SU-DHL-6 (cell line): ENCODE measurements at regions not wholly inside any gene's neighbourhood (a gene's known extent, or its start where the extent isn't known, plus 50 kb on each side); places are given as distances from the start of the nearest gene placed in this dataset.

ENCODE experiments used
- H2AFZ ChIP-seq: fragments of 200-600 bp; sonication (generic); 2 replicates; pipeline ENCODE4 v1.6.1; 2014; ENCODE audit warnings: low read depth, mild to moderate bottlenecking, moderate library complexity, mixed read lengths, antibody characterized with exemption, low read length; ENCODE audit not compliant: severe bottlenecking
- H3F3A ChIP-seq: fragments of 200-600 bp; shearing (Covaris generic); 2 replicates; pipeline ENCODE4 v1.6.0; 2016; ENCODE audit warnings: antibody characterized with exemption, mild to moderate bottlenecking; ENCODE audit not compliant: insufficient read depth
- H3K27ac ChIP-seq: fragments of 200-600 bp; sonication (generic); 2 replicates; pipeline ENCODE4 v1.5.1; 2016; ENCODE audit warnings: low read depth, mild to moderate bottlenecking, low read length, moderate library complexity, mixed read lengths
- H3K27me3 ChIP-seq: fragments of 200-600 bp; sonication (generic), shearing (Covaris generic); 2 replicates; pipeline ENCODE4 v1.6.0; 2014; ENCODE audit warnings: mild to moderate bottlenecking, low read length
- H3K36me3 ChIP-seq: fragments of 200-600 bp; sonication (generic); 2 replicates; pipeline ENCODE4 v1.6.1; 2014; ENCODE audit warnings: mild to moderate bottlenecking, low read length, mixed read lengths
- H3K4me2 ChIP-seq: fragments of 300-600, 200-600 bp; shearing (Covaris generic), sonication (generic); 2 replicates; pipeline ENCODE4 v1.6.0; 2014; ENCODE audit warnings: low read length, low read depth, mild to moderate bottlenecking; ENCODE audit not compliant: poor library complexity, severe bottlenecking
- H3K4me3 ChIP-seq: fragments of 200-600 bp; sonication (generic); 2 replicates; pipeline ENCODE4 v1.5.1; 2014; ENCODE audit warnings: antibody characterized with exemption, low read length, mild to moderate bottlenecking, mixed read lengths; ENCODE audit not compliant: insufficient read depth, poor library complexity, severe bottlenecking
- H3K79me2 ChIP-seq: fragments of 200-600 bp; sonication (generic); 2 replicates; pipeline ENCODE4 v1.6.1; 2014; ENCODE audit warnings: mild to moderate bottlenecking, low read length, moderate library complexity; ENCODE audit not compliant: insufficient read depth
- H3K9ac ChIP-seq: fragments of 200-600 bp; sonication (generic); 2 replicates; pipeline ENCODE4 v1.7.0; 2014; ENCODE audit warnings: mild to moderate bottlenecking, low read length
- H3K9me2 ChIP-seq: fragments of 200-600 bp; sonication (generic); replicated peaks from 2 replicates; pipeline ENCODE4 v1.6.1; 2014; ENCODE audit warnings: low read length; ENCODE audit not compliant: insufficient read depth
- H3K9me3 ChIP-seq: fragments of 200-600 bp; sonication (generic); 2 replicates; pipeline ENCODE4 v1.6.1; 2014; ENCODE audit warnings: low read length, mixed read lengths; ENCODE audit not compliant: insufficient read depth
- H4K20me1 ChIP-seq: fragments of 200-600 bp; sonication (generic); 2 replicates; pipeline ENCODE4 v1.6.1; 2014; ENCODE audit warnings: low read depth, mild to moderate bottlenecking, antibody characterized with exemption, low read length, moderate library complexity, mixed read lengths
- CTCF ChIP-seq: fragments of 200-600 bp; sonication (generic); IDR thresholded peaks from one replicate; pipeline ENCODE4 v1.5.1; 2017; ENCODE audit warnings: antibody characterized with exemption, mild to moderate bottlenecking, low read length, moderate library complexity; ENCODE audit not compliant: insufficient read depth, poor library complexity, severe bottlenecking
- EZH2phosphoT487 ChIP-seq: fragments of 200-600 bp; sonication (generic), shearing (Covaris generic); conservative IDR thresholded peaks from 2 replicates; pipeline ENCODE4 v1.6.1; 2018; ENCODE audit warnings: mild to moderate bottlenecking, antibody characterized with exemption, low read length, moderate library complexity, mixed read lengths

GRCh38 chr18:46411191-46411828, 245.7 kb downstream of the LOXHD1 start:
- no peaks in the 10 kb centered on the region for H3K36me3 ChIP-seq
- no peaks in the 10 kb centered on the region for H3K9me3 ChIP-seq
- no peak overlapping the region for H3K9ac ChIP-seq
- H3F3A ChIP-seq = no peaks in the 10 kb centered on the region
- no peaks in the 10 kb centered on the region for H3K9me2 ChIP-seq
- no peak overlapping the region for H3K27ac ChIP-seq
- H3K4me3 ChIP-seq = no peak overlapping the region
- H4K20me1 ChIP-seq = no peaks in the 10 kb centered on the region
- TF ChIP-seq EZH2phosphoT487 = no peak
- no peak for TF ChIP-seq CTCF
- no peaks in the 10 kb centered on the region for H3K79me2 ChIP-seq
- no peaks in the 10 kb centered on the region for H3K27me3 ChIP-seq
- no peak overlapping the region for H3K4me2 ChIP-seq
- no peak overlapping the region for H2AFZ ChIP-seq

- no peak overlapping the region for H3K27ac ChIP-seq
- TF ChIP-seq EZH2phosphoT487 = no peak
- TF ChIP-seq CTCF = no peak
- H3K9me3 ChIP-seq = no peaks in the 10 kb centered on the region
- no peak overlapping the region for H3K4me2 ChIP-seq
- no peaks in the 10 kb centered on the region for H3K27me3 ChIP-seq
- no peaks in the 10 kb centered on the region for H3F3A ChIP-seq
- H3K9ac ChIP-seq = no peak overlapping the region
- no peak overlapping the region for H2AFZ ChIP-seq
- no peaks in the 10 kb centered on the region for H3K79me2 ChIP-seq
- no peak overlapping the region for H3K4me3 ChIP-seq
- H4K20me1 ChIP-seq = no peaks in the 10 kb centered on the region
- H3K36me3 ChIP-seq = no peaks in the 10 kb centered on the region
- no peaks in the 10 kb centered on the region for H3K9me2 ChIP-seq
These were observed 244.9 kb downstream of the LOXHD1 start for GRCh38 chr18:46411867-46412690.

GRCh38 chr18:46412916-46413315, 244.1 kb downstream of the LOXHD1 start:
- H3F3A ChIP-seq = no peaks in the 10 kb centered on the region
- H3K79me2 ChIP-seq = no peaks in the 10 kb centered on the region
- no peak overlapping the region for H3K4me2 ChIP-seq
- TF ChIP-seq EZH2phosphoT487 (no peak), CTCF (no peak)
- H3K36me3 ChIP-seq = no peaks in the 10 kb centered on the region
- no peaks in the 10 kb centered on the region for H4K20me1 ChIP-seq
- H2AFZ ChIP-seq = no peak overlapping the region
- no peaks in the 10 kb centered on the region for H3K27me3 ChIP-seq
- no peak overlapping the region for H3K9ac ChIP-seq
- H3K27ac ChIP-seq = no peak overlapping the region
- H3K9me2 ChIP-seq = no peaks in the 10 kb centered on the region
- no peaks in the 10 kb centered on the region for H3K9me3 ChIP-seq
- no peak overlapping the region for H3K4me3 ChIP-seq
